ENCODE measurements at regions not wholly inside any gene's neighbourhood (a gene's known extent, or its start where the extent isn't known, plus 50 kb on each side); places are given as distances from the start of the nearest gene placed in this dataset.
"Not testable (repeated sequence)": the region's sequence is repeated elsewhere in the genome, so short reads cannot be mapped to it uniquely, and the experiment has no call there.

- H3K27ac ChIP-seq, result no peak overlapping the region
- no peak overlapping the region for H3K4me3 ChIP-seq
These were observed 666.7 kb upstream of the SGO1 start for GRCh38 chr3:20852712-20853111.

GRCh38 chr3:20849975-20850374 lies 664.0 kb upstream of the SGO1 start:
- no peak overlapping the region for H3K27ac ChIP-seq
- no peak overlapping the region for H3K4me3 ChIP-seq

- no peak overlapping the region for H3K4me3 ChIP-seq
These were observed 660.8 kb upstream of the SGO1 start for GRCh38 chr3:20846832-20847231.

GRCh38 chr3:20846066-20846465 lies 660.1 kb upstream of the SGO1 start:
- no peak overlapping the region for H3K4me3 ChIP-seq
- no peak overlapping the region for H3K27ac ChIP-seq

More at GRCh38 chr3:20846832-20847231, 660.8 kb upstream of the SGO1 start:
- H3K27ac ChIP-seq, result no peak overlapping the region

- H3K4me3 ChIP-seq, result no peak overlapping the region
- H3K27ac ChIP-seq, result no peak overlapping the region
These were observed 658.8 kb upstream of the SGO1 start for GRCh38 chr3:20844851-20845250.

- Histone ChIP-seq H3K27ac (no peak overlapping the region), H3K4me3 (no peak overlapping the region)
These were observed 656.8 kb upstream of the SGO1 start for GRCh38 chr3:20842594-20843436.

GRCh38 chr3:20842002-20842401 lies 656.0 kb upstream of the SGO1 start:
- Histone ChIP-seq H3K4me3 (no peak overlapping the region), H3K27ac (no peak overlapping the region)

- H3K27ac ChIP-seq, result no peak overlapping the region
These were observed 651.8 kb upstream of the SGO1 start for GRCh38 chr3:20837676-20838302.

GRCh38 chr3:20836801-20837200 lies 650.8 kb upstream of the SGO1 start:
- no peak overlapping the region for H3K4me3 ChIP-seq
- no peak overlapping the region for H3K27ac ChIP-seq

More at GRCh38 chr3:20837676-20838302, 651.8 kb upstream of the SGO1 start:
- H3K4me3 ChIP-seq, result no peak overlapping the region

GRCh38 chr3:20832963-20833362 lies 647.0 kb upstream of the SGO1 start:
- Histone ChIP-seq H3K4me3 (no peak overlapping the region), H3K27ac (no peak overlapping the region)

GRCh38 chr3:20822251-20822650 lies 636.2 kb upstream of the SGO1 start:
- Histone ChIP-seq H3K4me3 (no peak overlapping the region), H3K27ac (no peak overlapping the region)

GRCh38 chr3:20820872-20821271 lies 634.9 kb upstream of the SGO1 start:
- not testable (repeated sequence) for H3K4me3 ChIP-seq, H3K27ac ChIP-seq

- H3K27ac ChIP-seq, result no peak overlapping the region
- no peak overlapping the region for H3K4me3 ChIP-seq
These were observed 625.6 kb upstream of the SGO1 start for GRCh38 chr3:20811631-20812030.

- no peak overlapping the region for H3K27ac ChIP-seq
These were observed 625.0 kb upstream of the SGO1 start for GRCh38 chr3:20811006-20811405.

GRCh38 chr3:20810555-20810954 lies 624.5 kb upstream of the SGO1 start:
- no peak overlapping the region for H3K27ac ChIP-seq
- H3K4me3 ChIP-seq, result no peak overlapping the region

More at GRCh38 chr3:20811006-20811405, 625.0 kb upstream of the SGO1 start:
- no peak overlapping the region for H3K4me3 ChIP-seq

GRCh38 chr3:20809356-20809755 lies 623.4 kb upstream of the SGO1 start:
- Histone ChIP-seq H3K4me3 (no peak overlapping the region), H3K27ac (no peak overlapping the region)

GRCh38 chr3:20808864-20809263 lies 622.9 kb upstream of the SGO1 start:
- Histone ChIP-seq H3K4me3 (no peak overlapping the region), H3K27ac (no peak overlapping the region)

GRCh38 chr3:20798666-20799065 lies 612.7 kb upstream of the SGO1 start:
- H3K27ac ChIP-seq, result no peak overlapping the region

GRCh38 chr3:20787005-20787404 lies 601.0 kb upstream of the SGO1 start:
- no peak overlapping the region for H3K27ac ChIP-seq
- H3K4me3 ChIP-seq, result no peak overlapping the region

More at GRCh38 chr3:20798666-20799065, 612.7 kb upstream of the SGO1 start:
- H3K4me3 ChIP-seq, result no peak overlapping the region

GRCh38 chr3:20776692-20777091 lies 590.7 kb upstream of the SGO1 start:
- no peak overlapping the region for H3K4me3 ChIP-seq
- H3K27ac ChIP-seq, result no peak overlapping the region

- Histone ChIP-seq H3K4me3 (no peak overlapping the region), H3K27ac (no peak overlapping the region)
These were observed 590.3 kb upstream of the SGO1 start for GRCh38 chr3:20776286-20776685.

All from skin epidermis (tissue), 12 donors.